ENCODE measurements at regions not wholly inside any gene's neighbourhood (a gene's known extent, or its start where the extent isn't known, plus 50 kb on each side); places are given as distances from the start of the nearest gene placed in this dataset.

DNA sequence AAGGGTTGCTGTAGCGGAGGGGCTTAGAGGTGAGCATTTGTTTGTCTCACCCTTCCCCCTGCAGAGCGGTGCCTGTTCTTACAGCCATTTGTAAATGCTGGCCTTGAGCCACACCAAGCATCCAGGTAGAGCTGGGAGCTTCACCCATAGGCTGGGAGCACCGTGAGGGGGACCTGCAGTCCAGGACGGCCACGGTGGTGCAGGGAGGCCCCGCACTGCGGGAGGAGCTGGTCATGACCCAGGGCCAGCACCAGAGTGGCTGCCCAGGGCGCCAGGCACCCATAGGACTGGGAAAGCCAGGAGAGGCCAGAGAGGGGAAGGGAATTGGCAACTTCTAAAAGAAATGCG, 197.3 kb upstream of the ADAMTS16 start:
- Histone ChIP-seq H3K36me3 (ENCODE audit: low read depth) (no peaks in the 10 kb centered on the region), H3K4me3 (ENCODE audit: severe bottlenecking) (no peak overlapping the region), H3K27ac (ENCODE audit: poor library complexity, severe bottlenecking) (no peak overlapping the region), H3K9me3 (ENCODE audit: severe bottlenecking) (no peaks in the 10 kb centered on the region), H3K4me1 (ENCODE audit: insufficient read depth, poor library complexity, severe bottlenecking) (no peaks in the 10 kb centered on the region), H3K27me3 (ENCODE audit: insufficient read depth, poor library complexity, severe bottlenecking) (no peaks in the 10 kb centered on the region)
- DNase-seq (ENCODE audit: low spot score) (no peak), ATAC-seq (ENCODE audit: low read depth) (no peak)
- TF ChIP-seq, protein P1, sequence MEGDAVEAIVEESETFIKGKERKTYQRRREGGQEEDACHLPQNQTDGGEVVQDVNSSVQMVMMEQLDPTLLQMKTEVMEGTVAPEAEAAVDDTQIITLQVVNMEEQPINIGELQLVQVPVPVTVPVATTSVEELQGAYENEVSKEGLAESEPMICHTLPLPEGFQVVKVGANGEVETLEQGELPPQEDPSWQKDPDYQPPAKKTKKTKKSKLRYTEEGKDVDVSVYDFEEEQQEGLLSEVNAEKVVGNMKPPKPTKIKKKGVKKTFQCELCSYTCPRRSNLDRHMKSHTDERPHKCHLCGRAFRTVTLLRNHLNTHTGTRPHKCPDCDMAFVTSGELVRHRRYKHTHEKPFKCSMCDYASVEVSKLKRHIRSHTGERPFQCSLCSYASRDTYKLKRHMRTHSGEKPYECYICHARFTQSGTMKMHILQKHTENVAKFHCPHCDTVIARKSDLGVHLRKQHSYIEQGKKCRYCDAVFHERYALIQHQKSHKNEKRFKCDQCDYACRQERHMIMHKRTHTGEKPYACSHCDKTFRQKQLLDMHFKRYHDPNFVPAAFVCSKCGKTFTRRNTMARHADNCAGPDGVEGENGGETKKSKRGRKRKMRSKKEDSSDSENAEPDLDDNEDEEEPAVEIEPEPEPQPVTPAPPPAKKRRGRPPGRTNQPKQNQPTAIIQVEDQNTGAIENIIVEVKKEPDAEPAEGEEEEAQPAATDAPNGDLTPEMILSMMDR (IDR thresholded peaks at IDR 0.05; ENCODE audit: poor library complexity, severe bottlenecking) = no peak

DNA sequence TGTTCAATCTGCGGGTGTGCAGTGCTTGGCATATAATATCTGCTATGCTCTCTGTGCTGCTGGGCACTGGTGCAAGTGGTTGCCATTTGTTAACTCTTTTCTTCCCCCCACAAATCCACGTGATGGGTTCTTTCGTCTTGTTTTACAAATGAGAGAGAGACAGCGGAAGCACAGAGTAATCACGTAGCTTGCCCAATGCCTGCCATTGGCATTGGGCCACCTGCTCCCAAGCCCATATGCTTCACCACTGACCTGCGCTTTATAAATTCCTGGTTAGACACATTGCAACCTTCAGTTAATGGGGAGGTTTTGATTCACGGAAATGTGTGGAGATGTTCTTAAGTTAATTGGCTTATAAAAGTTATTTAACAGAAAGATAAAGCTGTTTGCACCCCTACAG, 194.8 kb upstream of the ADAMTS16 start:
- Histone ChIP-seq H3K4me3 (ENCODE audit: severe bottlenecking) (no peak overlapping the region), H3K27ac (ENCODE audit: poor library complexity, severe bottlenecking) (no peak overlapping the region), H3K4me1 (ENCODE audit: insufficient read depth, poor library complexity, severe bottlenecking) (no peaks in the 10 kb centered on the region), H3K36me3 (ENCODE audit: low read depth) (no peaks in the 10 kb centered on the region), H3K9me3 (ENCODE audit: severe bottlenecking) (no peaks in the 10 kb centered on the region), H3K27me3 (ENCODE audit: insufficient read depth, poor library complexity, severe bottlenecking) (peaks cover 7% of the 10 kb centered on the region)
- ATAC-seq (ENCODE audit: low read depth) = no peak
- TF ChIP-seq, protein P1 (IDR thresholded peaks at IDR 0.05; ENCODE audit: poor library complexity, severe bottlenecking) = no peak
- DNase-seq (ENCODE audit: low spot score) = no peak

DNA sequence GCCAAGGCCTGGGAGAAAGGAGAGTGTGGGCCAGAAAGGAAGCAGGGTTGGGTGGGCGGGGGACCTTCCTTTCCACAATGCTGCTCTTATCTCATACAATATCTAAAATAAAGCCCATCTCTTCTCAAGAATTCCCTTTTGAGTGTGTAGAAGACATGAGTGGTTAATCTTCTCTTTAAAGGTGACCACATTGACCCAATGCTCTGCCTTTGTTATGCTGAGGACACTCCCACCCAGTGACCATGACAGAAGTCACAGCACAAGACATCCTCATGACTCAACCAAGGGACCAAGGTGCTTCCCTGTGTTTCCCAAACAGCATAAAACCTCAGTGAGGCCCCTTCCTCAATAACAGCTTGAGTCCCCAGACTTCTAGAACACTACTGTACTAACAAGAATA, 193.0 kb upstream of the ADAMTS16 start:
- TF ChIP-seq, protein P1 (IDR thresholded peaks at IDR 0.05; ENCODE audit: poor library complexity, severe bottlenecking) = no peak
- peaks cover 23% of the 10 kb centered on the region for H3K27me3 ChIP-seq (ENCODE audit: insufficient read depth, poor library complexity, severe bottlenecking)

DNA sequence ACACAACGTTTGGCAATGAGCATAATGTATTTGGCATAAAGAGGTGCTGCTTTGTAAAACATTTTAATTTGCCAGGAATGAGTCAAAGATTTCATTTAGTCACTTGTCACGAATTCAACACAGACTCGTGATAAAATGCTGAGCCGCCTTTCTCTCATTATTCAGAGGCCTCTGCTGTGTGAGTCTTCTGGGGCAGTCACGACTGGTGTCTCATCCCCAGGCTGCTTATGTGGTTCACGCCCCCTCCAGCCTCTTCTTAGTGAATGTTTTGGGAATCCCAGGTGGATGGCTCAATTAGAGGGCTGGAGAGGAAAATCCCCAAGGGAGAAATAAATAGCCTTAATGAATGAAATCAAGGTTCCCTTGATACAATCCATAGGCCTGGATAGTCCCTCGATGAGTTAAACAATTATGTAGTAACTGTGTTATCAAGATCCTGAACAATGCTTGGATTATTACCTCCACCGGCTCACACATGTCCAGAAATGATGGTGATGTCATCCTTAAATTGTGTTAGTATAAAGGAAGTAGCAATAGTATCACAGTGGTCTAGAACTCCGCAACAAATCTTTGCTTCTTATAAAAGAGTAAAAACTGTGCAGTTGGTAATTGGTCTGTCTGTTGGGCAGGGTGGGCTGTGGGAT, 192.1 kb upstream of the ADAMTS16 start:
- TF ChIP-seq, protein P1 (IDR thresholded peaks at IDR 0.05; ENCODE audit: poor library complexity, severe bottlenecking) = no peak
- Histone ChIP-seq H3K27ac (ENCODE audit: poor library complexity, severe bottlenecking) (no peak overlapping the region), H3K36me3 (ENCODE audit: low read depth) (no peaks in the 10 kb centered on the region), H3K9me3 (ENCODE audit: severe bottlenecking) (no peaks in the 10 kb centered on the region), H3K4me3 (ENCODE audit: severe bottlenecking) (no peak overlapping the region), H3K27me3 (ENCODE audit: insufficient read depth, poor library complexity, severe bottlenecking) (peaks cover 30% of the 10 kb centered on the region), H3K4me1 (ENCODE audit: insufficient read depth, poor library complexity, severe bottlenecking) (no peaks in the 10 kb centered on the region)
- no peak for DNase-seq (ENCODE audit: low spot score)
- no peak for ATAC-seq (ENCODE audit: low read depth)

More for the DNA sequence above, 193.0 kb upstream of the ADAMTS16 start:
- Histone ChIP-seq H3K4me3 (ENCODE audit: severe bottlenecking) (no peak overlapping the region), H3K9me3 (ENCODE audit: severe bottlenecking) (no peaks in the 10 kb centered on the region), H3K36me3 (ENCODE audit: low read depth) (no peaks in the 10 kb centered on the region), H3K4me1 (ENCODE audit: insufficient read depth, poor library complexity, severe bottlenecking) (no peaks in the 10 kb centered on the region), H3K27ac (ENCODE audit: poor library complexity, severe bottlenecking) (no peak overlapping the region)
- DNase-seq (ENCODE audit: low spot score) (no peak), ATAC-seq (ENCODE audit: low read depth) (no peak)

DNA sequence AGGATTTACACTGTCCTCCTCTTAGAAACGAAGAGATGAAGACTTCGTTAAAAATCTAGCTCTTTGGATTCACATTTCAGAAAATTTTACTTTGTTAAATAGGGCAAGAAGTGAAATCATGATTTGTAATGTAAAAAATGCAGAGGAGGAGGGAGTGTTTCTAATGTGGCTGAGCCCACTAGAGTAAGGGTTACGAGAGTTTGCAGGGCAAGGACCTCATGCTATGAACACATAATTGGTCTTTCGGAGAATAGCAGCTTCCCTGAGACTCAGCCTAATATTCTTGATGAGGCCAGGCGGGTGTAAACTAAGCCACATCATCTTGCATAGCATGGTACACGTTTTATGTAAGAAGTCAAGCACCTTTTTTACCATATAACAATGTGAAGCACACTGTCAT, 191.0 kb upstream of the ADAMTS16 start:
- H3K4me1 ChIP-seq (ENCODE audit: insufficient read depth, poor library complexity, severe bottlenecking) = no peaks in the 10 kb centered on the region
- peaks cover 34% of the 10 kb centered on the region for H3K27me3 ChIP-seq (ENCODE audit: insufficient read depth, poor library complexity, severe bottlenecking)
- no peak overlapping the region for H3K4me3 ChIP-seq (ENCODE audit: severe bottlenecking)
- DNase-seq (ENCODE audit: low spot score) (no peak), ATAC-seq (ENCODE audit: low read depth) (no peak)
- H3K9me3 ChIP-seq (ENCODE audit: severe bottlenecking) = no peaks in the 10 kb centered on the region
- no peak overlapping the region for H3K27ac ChIP-seq (ENCODE audit: poor library complexity, severe bottlenecking)
- no peaks in the 10 kb centered on the region for H3K36me3 ChIP-seq (ENCODE audit: low read depth)
- TF ChIP-seq, protein P1 (IDR thresholded peaks at IDR 0.05; ENCODE audit: poor library complexity, severe bottlenecking) = no peak
